CD14-positive monocyte (primary cell): ENCODE measurements at regions not wholly inside any gene's neighbourhood (a gene's known extent, or its start where the extent isn't known, plus 50 kb on each side); places are given as distances from the start of the nearest gene placed in this dataset.

Source experiments
- DNase-seq, 3 donors: peaks; one replicate each; pipeline ENCODE4 v3.0.0-alpha.2; 2011 to 2022
- H2AFZ ChIP-seq: 2 replicates; pipeline ENCODE4 v1.6.0; 2012; ENCODE audit warnings: mild to moderate bottlenecking, low read depth, low read length, inconsistent platforms; ENCODE audit not compliant: insufficient read depth, poor library complexity, severe bottlenecking
- H3K27ac ChIP-seq, 2 donors: 1 replicate in 1 of 2; 2 replicates in 1 of 2; pipeline ENCODE4 v1.5.1; 2012 to 2013; ENCODE audit warnings: low read length in 2 of 2, control low read depth in 1 of 2, inconsistent platforms in 1 of 2, low read depth in 1 of 2, mild to moderate bottlenecking in 1 of 2
- H3K27me3 ChIP-seq, 2 donors: one replicate each; pipeline versions ENCODE4 v1.6.0 to v1.6.1; 2011 to 2013; ENCODE audit warnings: low read length in 2 of 2; ENCODE audit not compliant: control insufficient read depth in 2 of 2, insufficient read depth in 2 of 2
- H3K36me3 ChIP-seq, 2 donors: replicated peaks in 1 of 2; 1 replicate in 1 of 2; 2 replicates in 1 of 2; pipeline versions ENCODE4 v1.5.1 to v1.6.1; 2012 to 2013; ENCODE audit warnings: low read length in 2 of 2, control low read depth in 1 of 2, inconsistent platforms in 1 of 2, mild to moderate bottlenecking in 1 of 2; ENCODE audit not compliant: insufficient read depth in 2 of 2, control insufficient read depth in 1 of 2
- H3K4me1 ChIP-seq, 2 donors: 1 replicate in 1 of 2; 2 replicates in 1 of 2; pipeline versions ENCODE4 v1.5.1 to v1.6.1; 2012 to 2013; ENCODE audit warnings: low read length in 2 of 2, control low read depth in 1 of 2, inconsistent platforms in 1 of 2, mild to moderate bottlenecking in 1 of 2, moderate library complexity in 1 of 2; ENCODE audit not compliant: insufficient read depth in 2 of 2, control insufficient read depth in 1 of 2
- H3K4me2 ChIP-seq: replicated peaks from 2 replicates; pipeline ENCODE3; 2012; ENCODE audit warnings: low read length, moderate library complexity, mild to moderate bottlenecking; ENCODE audit not compliant: poor library complexity, severe bottlenecking; ENCODE audit errors: extremely low read depth
- H3K4me3 ChIP-seq, 3 experiments: fragments of 200-600 bp in 1 of 3; sonication (generic) in 1 of 3; replicated peaks in 1 of 3; 1 replicate in 2 of 3; 2 replicates in 1 of 3; pipeline ENCODE4 v1.5.1; 2011 to 2013; ENCODE audit warnings: low read length in 3 of 3, mild to moderate bottlenecking in 3 of 3, control low read depth in 2 of 3, low read depth in 2 of 3, inconsistent platforms in 1 of 3, moderate library complexity in 1 of 3
- H3K79me2 ChIP-seq: 2 replicates; pipeline ENCODE4 v1.6.0; 2012; ENCODE audit warnings: mild to moderate bottlenecking, control low read depth, inconsistent platforms, low read length, moderate library complexity; ENCODE audit not compliant: insufficient read depth
- H3K9ac ChIP-seq: 2 replicates; pipeline ENCODE4 v1.6.0; 2017; ENCODE audit warnings: low read length, mild to moderate bottlenecking; ENCODE audit not compliant: insufficient read depth, poor library complexity, severe bottlenecking
- H3K9me3 ChIP-seq, 2 donors: replicated peaks in 1 of 2; 1 replicate in 1 of 2; 2 replicates in 1 of 2; pipeline versions ENCODE4 v1.5.1 to v1.6.1; 2012 to 2013; ENCODE audit warnings: low read length in 2 of 2, control low read depth in 1 of 2; ENCODE audit not compliant: control insufficient read depth in 1 of 2, insufficient read depth in 1 of 2
- H4K20me1 ChIP-seq: 2 replicates; pipeline ENCODE4 v1.6.0; 2012; ENCODE audit warnings: mild to moderate bottlenecking, low read length, control low read depth, moderate library complexity; ENCODE audit not compliant: insufficient read depth
- H3K27ac Mint-ChIP-seq, 7 donors: one replicate each; pipeline ENCODE4 v1.8.0; 2020; ENCODE audit warnings: mild to moderate bottlenecking in 7 of 7, mixed read lengths in 7 of 7, moderate library complexity in 6 of 7, inconsistent platforms in 2 of 7
- H3K27me3 Mint-ChIP-seq, 3 donors: one replicate each; pipeline ENCODE4 v1.8.0; 2021 to 2022; ENCODE audit warnings: low read depth in 3 of 3, mild to moderate bottlenecking in 3 of 3, mixed read lengths in 3 of 3, moderate library complexity in 3 of 3, inconsistent platforms in 1 of 3
- H3K36me3 Mint-ChIP-seq, 2 donors: one replicate each; pipeline ENCODE4 v1.8.0; 2020; ENCODE audit warnings: mixed read lengths in 2 of 2, inconsistent platforms in 1 of 2, mild to moderate bottlenecking in 1 of 2
- H3K4me1 Mint-ChIP-seq: one replicate; pipeline ENCODE4 v1.8.0; 2020; ENCODE audit warnings: mild to moderate bottlenecking, mixed read lengths
- H3K4me3 Mint-ChIP-seq, 2 donors: one replicate each; pipeline ENCODE4 v1.8.0; 2020; ENCODE audit warnings: mild to moderate bottlenecking in 2 of 2, mixed read lengths in 2 of 2, moderate library complexity in 1 of 2
- H3K9me3 Mint-ChIP-seq, 7 donors: one replicate each; pipeline ENCODE4 v1.8.0; 2020 to 2022; ENCODE audit warnings: mixed read lengths in 7 of 7, mild to moderate bottlenecking in 6 of 7, moderate library complexity in 6 of 7, inconsistent platforms in 2 of 7
- CTCF ChIP-seq: fragments of 200-600 bp; IDR thresholded peaks from one replicate; pipeline ENCODE4 v1.8.0; 2022; ENCODE audit warnings: antibody characterized with exemption, mild to moderate bottlenecking
- WGBS: methylation state at CpG from one replicate; pipeline ENCODE4 v1.1.5; 2013; ENCODE audit warnings: missing lambda C conversion rate; ENCODE audit not compliant: insufficient coverage; 5-methylcytosine and 5-hydroxymethylcytosine counted together
- intact Hi-C, 2 donors: fragments of 100-400 bp; cut with micrococcal nuclease; formaldehyde crosslinking; loops; one replicate each; pipeline versions ENCODE4 v1.15.0 to v1.15.1; 2023

- intact Hi-C loops: no loop called here
- no peak overlapping the region for H3K4me2 ChIP-seq
- WGBS: 89% methylated on average over 11 of the region's 11 CpGs
- Mint-ChIP-seq H3K27ac (no peak overlapping the region), H3K27me3 (peaks cover 0 to 7% (median 2%) of the 10 kb centered on the region in 3 donors), H3K4me1 (no peaks in the 10 kb centered on the region), H3K9me3 (peaks cover 0 to under 1% (median 0%) of the 10 kb centered on the region in 7 donors), H3K36me3 (no peaks in the 10 kb centered on the region), H3K4me3 (no peak overlapping the region)
- DNase-seq: no peak
- H2AFZ ChIP-seq: no peak overlapping the region
- no peak overlapping the region for H3K27ac ChIP-seq
- no peaks in the 10 kb centered on the region for H3K79me2 ChIP-seq
- no peaks in the 10 kb centered on the region for H3K36me3 ChIP-seq
- H3K9ac ChIP-seq: no peak overlapping the region
- H4K20me1 ChIP-seq: no peaks in the 10 kb centered on the region
- H3K4me3 ChIP-seq: no peak overlapping the region
- no peaks in the 10 kb centered on the region for H3K27me3 ChIP-seq
- no peaks in the 10 kb centered on the region for H3K9me3 ChIP-seq
- TF ChIP-seq CTCF: no peak
- H3K4me1 ChIP-seq: no peaks in the 10 kb centered on the region
These were observed 107.0 kb downstream of the CTTN start for GRCh38 chr11:70505331-70505731.

GRCh38 chr11:70505761-70506657 lies 107.7 kb downstream of the CTTN start:
- Histone ChIP-seq H3K79me2 (no peaks in the 10 kb centered on the region), H3K27me3 (no peaks in the 10 kb centered on the region), H3K27ac (no peak overlapping the region), H3K36me3 (no peaks in the 10 kb centered on the region), H3K4me1 (no peaks in the 10 kb centered on the region), H3K9me3 (no peaks in the 10 kb centered on the region), H3K4me3 (no peak overlapping the region), H2AFZ (no peak overlapping the region), H4K20me1 (no peaks in the 10 kb centered on the region), H3K4me2 (no peak overlapping the region), H3K9ac (no peak overlapping the region)
- WGBS: 82% methylated on average over 13 of the region's 15 CpGs
- no peaks in the 10 kb centered on the region for H3K4me1 Mint-ChIP-seq
- H3K36me3 Mint-ChIP-seq: no peaks in the 10 kb centered on the region
- TF ChIP-seq CTCF: no peak
- H3K4me3 Mint-ChIP-seq: no peak overlapping the region
- peaks cover 2 to 7% (median 2%) of the 10 kb centered on the region in 3 donors for H3K27me3 Mint-ChIP-seq
- no peak overlapping the region for H3K27ac Mint-ChIP-seq
- DNase-seq: no peak
- peaks cover 0 to 5% (median 2%) of the 10 kb centered on the region in 7 donors for H3K9me3 Mint-ChIP-seq
- intact Hi-C loops: no loop called here
